K562 (cell line): ENCODE measurements at regions not wholly inside any gene's neighbourhood (a gene's known extent, or its start where the extent isn't known, plus 50 kb on each side); places are given as distances from the start of the nearest gene placed in this dataset.

ENCODE experiments used
- BHLHE40 ChIP-seq: IDR thresholded peaks from 2 replicates; pipeline ENCODE4 v1.6.1; 2011; ENCODE audit warnings: low read length, improper control_type of control experiment
- BRF2 ChIP-seq: IDR thresholded peaks from 3 replicates; pipeline ENCODE4 v1.6.1; 2011; ENCODE audit warnings: borderline replicate concordance, mild to moderate bottlenecking; ENCODE audit not compliant: insufficient read length, insufficient read depth
- CTCF ChIP-seq, 3 experiments: IDR thresholded peaks in 2 of 3; conservative IDR thresholded peaks in 1 of 3; 2 replicates each; pipeline ENCODE4 v1.5.1; 2011 to 2012; ENCODE audit warnings: low read length in 3 of 3, mild to moderate bottlenecking in 3 of 3, control low read depth in 2 of 3, improper control_type of control experiment in 1 of 3, inconsistent platforms in 1 of 3, low read depth in 1 of 3, mixed read lengths in 1 of 3, moderate library complexity in 1 of 3; ENCODE audit not compliant: insufficient read depth in 2 of 3
- E2F6 ChIP-seq, 2 experiments: IDR thresholded peaks; 2 replicates each; pipeline ENCODE4 v1.6.1; 2011; ENCODE audit warnings: borderline replicate concordance in 1 of 2, control low read depth in 1 of 2, low read depth in 1 of 2, low read length in 1 of 2, mild to moderate bottlenecking in 1 of 2, mixed read lengths in 1 of 2, moderate library complexity in 1 of 2; ENCODE audit not compliant: insufficient read depth in 1 of 2, insufficient read length in 1 of 2, poor library complexity in 1 of 2, severe bottlenecking in 1 of 2; ENCODE audit errors: extremely low read depth in 1 of 2
- GATAD2B ChIP-seq: fragments of 450-650 bp; IDR thresholded peaks from 2 replicates; pipeline ENCODE4 v1.6.1; 2017; ENCODE audit warnings: mild to moderate bottlenecking, borderline replicate concordance
- GTF2F1 ChIP-seq: IDR thresholded peaks from 2 replicates; pipeline ENCODE4 v1.6.1; 2011; ENCODE audit warnings: low read depth, low read length, improper control_type of control experiment
- KHSRP ChIP-seq: fragments of 450-650 bp; IDR thresholded peaks from 2 replicates; pipeline ENCODE4 v1.6.1; 2017
- MNT ChIP-seq, 2 experiments: fragments of 450-650 bp; conservative IDR thresholded peaks; 2 replicates each; pipeline ENCODE4 v1.6.1; 2017; ENCODE audit warnings: mild to moderate bottlenecking in 2 of 2, moderate library complexity in 2 of 2
- NCOR1 ChIP-seq: fragments of 450-650 bp; IDR thresholded peaks from 2 replicates; pipeline ENCODE4 v1.6.1; 2016; ENCODE audit warnings: mild to moderate bottlenecking, moderate library complexity
- RFX5 ChIP-seq: IDR thresholded peaks from 2 replicates; pipeline ENCODE4 v1.6.1; 2011; ENCODE audit warnings: low read depth, mild to moderate bottlenecking, improper control_type of control experiment, low read length
- TSHZ1 ChIP-seq: fragments of 250-450 bp; sonication (Bioruptor Pico); IDR thresholded peaks from 2 replicates; pipeline ENCODE4 v1.4.0; 2020; ENCODE audit warnings: mild to moderate bottlenecking, moderate library complexity
- ZKSCAN1 ChIP-seq: fragments of 150-350 bp; IDR thresholded peaks from 2 replicates; pipeline ENCODE4 v1.6.1; 2016; ENCODE audit warnings: low read depth, low read length

GRCh38 chr4:159747983-159748382 is 645.1 kb downstream of the RAPGEF2 start:
- TF ChIP-seq E2F6 (IDR thresholded peaks at IDR 0.05; ENCODE audit: borderline replicate concordance in 1 of 2, extremely low read depth in 1 of 2, insufficient read depth in 1 of 2, insufficient read length in 1 of 2, low read depth in 1 of 2, low read length in 1 of 2, poor library complexity in 1 of 2, severe bottlenecking in 1 of 2): no peak
- TF ChIP-seq BRF2: no peak
- no peak for TF ChIP-seq MNT (conservative IDR thresholded peaks at IDR 0.05)
- TF ChIP-seq TSHZ1 (CRISPR knock-in tag): no peak
- no peak for TF ChIP-seq CTCF (IDR thresholded peaks at IDR 0.05 in 2 of 3, conservative IDR thresholded peaks at IDR 0.05 in 1 of 3; ENCODE audit: insufficient read depth in 2 of 3, low read depth in 1 of 3, low read length in 3 of 3)
- no peak for TF ChIP-seq RFX5
- TF ChIP-seq ZKSCAN1: no peak
- TF ChIP-seq GTF2F1: no peak
- no peak for TF ChIP-seq BHLHE40
- TF ChIP-seq NCOR1: no peak
- TF ChIP-seq GATAD2B: no peak
- no peak for TF ChIP-seq KHSRP
